Neural progenitor cell (in vitro differentiated cells): ENCODE measurements at regions not wholly inside any gene's neighbourhood (a gene's known extent, or its start where the extent isn't known, plus 50 kb on each side); places are given as distances from the start of the nearest gene placed in this dataset.

Experiments used
- DNase-seq: peaks from one replicate; pipeline ENCODE4 v3.0.0-alpha.2; 2016; ENCODE audit warnings: low spot score
- H2AFZ ChIP-seq: fragments of 200-600 bp; sonication (generic); replicated peaks from 2 replicates; pipeline ENCODE4 v1.6.1; 2016; ENCODE audit warnings: antibody characterized with exemption
- H3F3A ChIP-seq: fragments of 200-600 bp; sonication (generic); 2 replicates; pipeline ENCODE4 v1.6.1; 2016; ENCODE audit warnings: antibody characterized with exemption, low read depth
- H3K27ac ChIP-seq: fragments of 200-600 bp; sonication (generic); 2 replicates; pipeline ENCODE4 v1.5.1; 2016; ENCODE audit warnings: mild to moderate bottlenecking
- H3K27me3 ChIP-seq: fragments of 200-600 bp; sonication (generic); 2 replicates; pipeline ENCODE4 v1.6.1; 2016; ENCODE audit warnings: mild to moderate bottlenecking, moderate library complexity
- H3K36me3 ChIP-seq: fragments of 200-600 bp; sonication (generic); 2 replicates; pipeline ENCODE4 v1.5.1; 2016
- H3K4me1 ChIP-seq: fragments of 200-600 bp; sonication (generic); 2 replicates; pipeline ENCODE4 v1.6.1; 2016; ENCODE audit warnings: mixed run types
- H3K4me2 ChIP-seq: fragments of 200-600 bp; sonication (generic); 2 replicates; pipeline ENCODE4 v1.6.1; 2016
- H3K4me3 ChIP-seq: fragments of 200-600 bp; sonication (generic); 2 replicates; pipeline ENCODE4 v1.5.1; 2016
- H3K79me2 ChIP-seq: fragments of 200-600 bp; sonication (generic); 2 replicates; pipeline ENCODE4 v1.6.1; 2016; ENCODE audit warnings: low read depth
- H3K9ac ChIP-seq: fragments of 200-600 bp; sonication (generic); 2 replicates; pipeline ENCODE4 v1.6.1; 2016
- H3K9me3 ChIP-seq: fragments of 200-600 bp; sonication (generic); 2 replicates; pipeline ENCODE4 v1.5.1; 2016; ENCODE audit warnings: low read depth
- H4K20me1 ChIP-seq: fragments of 200-600 bp; sonication (generic); 2 replicates; pipeline ENCODE4 v1.6.1; 2016; ENCODE audit warnings: low read depth
- H3K27ac Mint-ChIP-seq: 3 replicates; pipeline ENCODE4 v1.8.0; 2021; ENCODE audit warnings: mixed read lengths
- H3K27me3 Mint-ChIP-seq: 2 replicates; pipeline ENCODE4 v1.8.0; 2022; ENCODE audit warnings: low read depth, mild to moderate bottlenecking, inconsistent platforms, moderate library complexity, mixed read lengths; ENCODE audit not compliant: insufficient read depth
- H3K36me3 Mint-ChIP-seq: 3 replicates; pipeline ENCODE4 v1.8.0; 2021; ENCODE audit warnings: mixed read lengths
- H3K4me1 Mint-ChIP-seq: 3 replicates; pipeline ENCODE4 v1.8.0; 2021; ENCODE audit warnings: mixed read lengths
- H3K4me3 Mint-ChIP-seq: 3 replicates; pipeline ENCODE4 v1.8.0; 2021; ENCODE audit warnings: mild to moderate bottlenecking, moderate library complexity, mixed read lengths
- H3K9me3 Mint-ChIP-seq: 3 replicates; pipeline ENCODE4 v1.8.0; 2020; ENCODE audit warnings: mixed read lengths
- CTCF ChIP-seq: fragments of 200-600 bp; sonication (generic); IDR thresholded peaks from 2 replicates; pipeline ENCODE4 v1.5.1; 2017; ENCODE audit warnings: antibody characterized with exemption, mild to moderate bottlenecking
- EZH2 ChIP-seq: fragments of 200-600 bp; sonication (generic); IDR thresholded peaks from 2 replicates; pipeline ENCODE4 v1.6.1; 2017; ENCODE audit warnings: antibody characterized with exemption, mild to moderate bottlenecking, moderate library complexity
- EZH2phosphoT487 ChIP-seq: fragments of 200-600 bp; sonication (generic); IDR thresholded peaks from 2 replicates; pipeline ENCODE4 v1.6.1; 2017; ENCODE audit warnings: antibody characterized with exemption

GRCh38 chrX:42934020-42934726, 156.2 kb upstream of the PPP1R2C start:
- no peaks in the 10 kb centered on the region for H3K27me3 ChIP-seq
- no peak overlapping the region for H3K4me2 ChIP-seq
- peaks cover 4% of the 10 kb centered on the region for H3K4me1 Mint-ChIP-seq
- peaks cover 3% of the 10 kb centered on the region for H3K9me3 Mint-ChIP-seq
- H3K27ac ChIP-seq: no peak overlapping the region
- H4K20me1 ChIP-seq: no peaks in the 10 kb centered on the region
- no peaks in the 10 kb centered on the region for H3K4me1 ChIP-seq
- TF ChIP-seq EZH2 (no peak), CTCF (no peak), EZH2phosphoT487 (no peak)
- H3K9me3 ChIP-seq: no peaks in the 10 kb centered on the region
- peak overlapping the region; percentile 24 for H2AFZ ChIP-seq
- H3K27me3 Mint-ChIP-seq: peaks cover 3% of the 10 kb centered on the region
- no peak overlapping the region for H3K27ac Mint-ChIP-seq
- H3F3A ChIP-seq: no peaks in the 10 kb centered on the region
- H3K9ac ChIP-seq: no peak overlapping the region
- no peaks in the 10 kb centered on the region for H3K36me3 Mint-ChIP-seq
- H3K36me3 ChIP-seq: no peaks in the 10 kb centered on the region
- no peak overlapping the region for H3K4me3 ChIP-seq
- H3K4me3 Mint-ChIP-seq: no peak overlapping the region
- no peaks in the 10 kb centered on the region for H3K79me2 ChIP-seq
- DNase-seq: no peak

- Mint-ChIP-seq H3K4me1 (no peaks in the 10 kb centered on the region), H3K9me3 (peaks cover 3% of the 10 kb centered on the region), H3K4me3 (no peak overlapping the region), H3K36me3 (no peaks in the 10 kb centered on the region), H3K27ac (no peak overlapping the region), H3K27me3 (peaks cover 3% of the 10 kb centered on the region)
- H3K9ac ChIP-seq: no peak overlapping the region
- H3K27ac ChIP-seq: no peak overlapping the region
- H3K4me2 ChIP-seq: no peak overlapping the region
- H2AFZ ChIP-seq: no peak overlapping the region
- no peaks in the 10 kb centered on the region for H4K20me1 ChIP-seq
- no peak overlapping the region for H3K4me3 ChIP-seq
- H3K36me3 ChIP-seq: no peaks in the 10 kb centered on the region
- no peaks in the 10 kb centered on the region for H3K79me2 ChIP-seq
- no peaks in the 10 kb centered on the region for H3F3A ChIP-seq
- DNase-seq: no peak
- H3K4me1 ChIP-seq: no peaks in the 10 kb centered on the region
- no peaks in the 10 kb centered on the region for H3K9me3 ChIP-seq
- H3K27me3 ChIP-seq: no peaks in the 10 kb centered on the region
- TF ChIP-seq EZH2phosphoT487 (no peak), EZH2 (no peak), CTCF (no peak)
These were observed 163.7 kb upstream of the PPP1R2C start for GRCh38 chrX:42941671-42942070.

GRCh38 chrX:42943051-42943974, 165.3 kb upstream of the PPP1R2C start:
- no peak for TF ChIP-seq EZH2phosphoT487
- TF ChIP-seq EZH2: no peak
- no peak for TF ChIP-seq CTCF
- H3F3A ChIP-seq: no peaks in the 10 kb centered on the region
- H3K4me1 ChIP-seq: peaks cover 11% of the 10 kb centered on the region
- Mint-ChIP-seq H3K4me1 (no peaks in the 10 kb centered on the region), H3K36me3 (no peaks in the 10 kb centered on the region), H3K27me3 (peaks cover 3% of the 10 kb centered on the region), H3K4me3 (no peak overlapping the region), H3K27ac (no peak overlapping the region), H3K9me3 (peaks cover 3% of the 10 kb centered on the region)
- no peak overlapping the region for H3K4me2 ChIP-seq
- DNase-seq: no peak
- H4K20me1 ChIP-seq: no peaks in the 10 kb centered on the region
- no peak overlapping the region for H3K4me3 ChIP-seq
- no peaks in the 10 kb centered on the region for H3K9me3 ChIP-seq
- H3K36me3 ChIP-seq: no peaks in the 10 kb centered on the region
- no peak overlapping the region for H2AFZ ChIP-seq
- no peak overlapping the region for H3K27ac ChIP-seq
- H3K79me2 ChIP-seq: no peaks in the 10 kb centered on the region
- no peaks in the 10 kb centered on the region for H3K27me3 ChIP-seq
- no peak overlapping the region for H3K9ac ChIP-seq
